ENCODE measurements at regions not wholly inside any gene's neighbourhood (a gene's known extent, or its start where the extent isn't known, plus 50 kb on each side); places are given as distances from the start of the nearest gene placed in this dataset.

DNA sequence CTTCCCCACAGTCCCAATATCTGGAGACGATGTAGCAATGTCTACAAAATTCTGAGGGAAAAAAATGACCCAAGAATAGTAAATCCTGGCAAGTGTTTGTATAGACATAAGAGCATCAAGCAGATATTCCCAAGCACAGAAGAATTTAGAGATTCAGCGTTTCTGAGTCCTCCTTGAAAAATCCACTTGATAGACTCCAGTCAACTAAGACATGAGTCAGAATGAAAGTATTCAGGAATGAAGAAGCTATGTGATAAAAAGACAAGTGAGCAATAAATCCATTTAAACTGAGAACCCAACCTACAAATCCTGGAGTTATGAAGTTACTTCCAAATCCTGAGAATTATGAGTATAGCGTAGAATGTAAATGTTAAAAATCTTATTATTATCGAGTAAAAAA is 86.1 kb upstream of the NPY start:
- no peak for DNase-seq (ENCODE audit: extremely low read depth, insufficient read length)
- no peaks in the 10 kb centered on the region for H3K36me3 ChIP-seq (ENCODE audit: control insufficient read depth, insufficient read depth, low read length)
- no peak overlapping the region for H3K4me3 ChIP-seq (replicated peaks; ENCODE audit: low read depth, low read length)
- H3K27me3 ChIP-seq (replicated peaks; ENCODE audit: control insufficient read depth, insufficient read depth, low read length) = no peaks in the 10 kb centered on the region; the same call in 1 of the 2 replicates
- TF ChIP-seq, protein P1, sequence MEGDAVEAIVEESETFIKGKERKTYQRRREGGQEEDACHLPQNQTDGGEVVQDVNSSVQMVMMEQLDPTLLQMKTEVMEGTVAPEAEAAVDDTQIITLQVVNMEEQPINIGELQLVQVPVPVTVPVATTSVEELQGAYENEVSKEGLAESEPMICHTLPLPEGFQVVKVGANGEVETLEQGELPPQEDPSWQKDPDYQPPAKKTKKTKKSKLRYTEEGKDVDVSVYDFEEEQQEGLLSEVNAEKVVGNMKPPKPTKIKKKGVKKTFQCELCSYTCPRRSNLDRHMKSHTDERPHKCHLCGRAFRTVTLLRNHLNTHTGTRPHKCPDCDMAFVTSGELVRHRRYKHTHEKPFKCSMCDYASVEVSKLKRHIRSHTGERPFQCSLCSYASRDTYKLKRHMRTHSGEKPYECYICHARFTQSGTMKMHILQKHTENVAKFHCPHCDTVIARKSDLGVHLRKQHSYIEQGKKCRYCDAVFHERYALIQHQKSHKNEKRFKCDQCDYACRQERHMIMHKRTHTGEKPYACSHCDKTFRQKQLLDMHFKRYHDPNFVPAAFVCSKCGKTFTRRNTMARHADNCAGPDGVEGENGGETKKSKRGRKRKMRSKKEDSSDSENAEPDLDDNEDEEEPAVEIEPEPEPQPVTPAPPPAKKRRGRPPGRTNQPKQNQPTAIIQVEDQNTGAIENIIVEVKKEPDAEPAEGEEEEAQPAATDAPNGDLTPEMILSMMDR (IDR thresholded peaks at IDR 0.05; ENCODE audit: insufficient read depth, low read length, poor library complexity, severe bottlenecking) = no peak

DNA sequence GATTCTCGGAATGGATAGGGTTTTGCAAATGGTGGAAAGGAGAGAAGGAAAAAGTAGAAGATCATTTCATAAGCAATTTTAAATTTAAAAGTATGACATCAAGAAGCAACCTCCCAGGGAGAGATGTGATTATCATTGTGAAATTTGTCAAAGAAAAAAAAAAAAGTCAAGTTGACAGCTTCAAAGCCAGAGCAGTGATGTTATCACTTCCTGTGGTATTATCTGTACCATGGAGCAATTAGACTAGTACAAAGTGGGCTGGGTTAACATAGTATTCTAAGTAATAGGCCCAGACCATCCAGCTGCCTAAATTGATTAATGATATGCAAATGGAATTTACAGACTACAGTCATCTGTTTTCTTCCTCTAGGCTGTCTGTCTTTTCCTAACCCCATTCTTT is 84.0 kb upstream of the NPY start:
- H3K27me3 ChIP-seq (replicated peaks; ENCODE audit: control insufficient read depth, insufficient read depth, low read length) = peaks cover 1% of the 10 kb centered on the region; the same call in 1 of the 2 replicates
- no peaks in the 10 kb centered on the region for H3K36me3 ChIP-seq (ENCODE audit: control insufficient read depth, insufficient read depth, low read length)
- TF ChIP-seq, protein P1 (IDR thresholded peaks at IDR 0.05; ENCODE audit: insufficient read depth, low read length, poor library complexity, severe bottlenecking) = no peak
- DNase-seq (ENCODE audit: extremely low read depth, insufficient read length) = no peak
- H3K4me3 ChIP-seq (replicated peaks; ENCODE audit: low read depth, low read length) = no peak overlapping the region

DNA sequence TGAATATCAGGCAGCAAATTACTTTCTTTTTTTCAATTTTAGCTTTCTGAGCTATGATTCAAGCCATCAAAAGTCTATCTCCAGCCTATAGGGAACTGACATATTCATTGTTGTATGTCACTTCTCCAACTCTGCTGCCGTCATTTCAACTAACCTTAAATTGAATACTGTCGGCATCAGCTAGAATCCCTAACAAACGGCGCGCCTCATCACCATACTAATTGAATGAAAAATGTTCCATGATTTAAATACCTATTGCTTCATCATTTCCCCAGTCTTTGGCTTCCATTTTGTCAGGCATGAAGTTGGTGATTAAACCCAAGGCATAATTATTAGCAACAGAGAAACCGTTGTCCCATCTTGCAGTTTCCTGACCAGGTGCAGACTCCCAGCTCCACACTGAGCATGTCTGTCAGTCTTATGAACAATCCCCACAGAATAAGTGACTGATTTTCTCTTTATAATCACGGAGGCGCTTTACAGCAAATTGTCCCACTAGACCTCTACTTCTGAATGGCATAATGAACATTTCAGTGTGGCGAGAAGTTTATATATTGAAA is 83.5 kb upstream of the NPY start:
- Histone ChIP-seq H3K27me3 (replicated peaks; ENCODE audit: control insufficient read depth, insufficient read depth, low read length) (peaks cover 1% of the 10 kb centered on the region; the same call in 1 of the 2 replicates), H3K4me3 (replicated peaks; ENCODE audit: low read depth, low read length) (no peak overlapping the region), H3K36me3 (ENCODE audit: control insufficient read depth, insufficient read depth, low read length) (no peaks in the 10 kb centered on the region)
- no peak for DNase-seq (ENCODE audit: extremely low read depth, insufficient read length)
- TF ChIP-seq, protein P1 (IDR thresholded peaks at IDR 0.05; ENCODE audit: insufficient read depth, low read length, poor library complexity, severe bottlenecking) = no peak

DNA sequence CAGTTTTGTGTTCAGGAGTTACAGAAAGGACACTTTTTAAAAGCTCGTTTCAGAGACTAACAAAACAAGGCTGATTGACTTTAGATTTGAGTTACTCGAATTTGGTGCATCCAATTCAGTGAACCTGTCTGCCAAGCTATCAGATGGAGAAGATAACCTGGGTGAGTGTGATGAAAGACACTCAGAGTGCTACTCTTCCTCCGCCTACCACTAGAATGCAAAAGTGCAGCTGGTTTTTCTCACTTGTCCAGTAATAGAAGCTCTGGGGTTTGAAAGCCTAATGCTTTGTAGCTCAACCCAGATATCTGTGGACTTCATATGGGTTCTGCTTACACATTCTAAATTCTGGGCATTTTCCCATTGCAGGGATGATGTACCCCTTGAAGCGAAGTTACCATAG is 82.8 kb upstream of the NPY start:
- Histone ChIP-seq H3K27me3 (replicated peaks; ENCODE audit: control insufficient read depth, insufficient read depth, low read length) (peaks cover 1% of the 10 kb centered on the region; the same call in 1 of the 2 replicates), H3K4me3 (replicated peaks; ENCODE audit: low read depth, low read length) (no peak overlapping the region), H3K36me3 (ENCODE audit: control insufficient read depth, insufficient read depth, low read length) (no peaks in the 10 kb centered on the region)
- TF ChIP-seq, protein P1 (IDR thresholded peaks at IDR 0.05; ENCODE audit: insufficient read depth, low read length, poor library complexity, severe bottlenecking) = no peak
- DNase-seq (ENCODE audit: extremely low read depth, insufficient read length) = no peak

DNA sequence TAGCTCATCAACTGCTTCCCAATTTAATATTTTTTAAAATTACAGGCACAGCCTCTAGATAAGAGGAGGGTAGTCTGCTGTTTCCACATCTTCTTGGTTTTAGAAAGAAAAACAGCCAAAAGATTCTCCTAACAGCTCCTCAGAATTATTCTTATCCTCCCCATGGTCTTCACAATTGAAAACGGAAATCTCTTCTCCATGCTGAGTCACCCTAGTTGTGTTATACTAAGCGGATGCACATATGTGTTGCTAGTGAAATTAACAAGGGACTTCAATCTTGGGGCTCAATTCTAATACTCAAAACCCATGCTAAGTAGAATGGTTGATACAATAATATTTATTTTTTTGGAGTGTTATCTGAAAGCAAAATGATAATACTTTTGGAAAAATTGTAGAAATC is 71.9 kb upstream of the NPY start:
- H3K27me3 ChIP-seq (replicated peaks; ENCODE audit: control insufficient read depth, insufficient read depth, low read length) = no peaks in the 10 kb centered on the region; the same call in 1 of the 2 replicates
- no peak for DNase-seq (ENCODE audit: extremely low read depth, insufficient read length)
- H3K4me3 ChIP-seq (replicated peaks; ENCODE audit: low read depth, low read length) = no peak overlapping the region
- TF ChIP-seq, protein P1 (IDR thresholded peaks at IDR 0.05; ENCODE audit: insufficient read depth, low read length, poor library complexity, severe bottlenecking) = no peak
- no peaks in the 10 kb centered on the region for H3K36me3 ChIP-seq (ENCODE audit: control insufficient read depth, insufficient read depth, low read length)

DNA sequence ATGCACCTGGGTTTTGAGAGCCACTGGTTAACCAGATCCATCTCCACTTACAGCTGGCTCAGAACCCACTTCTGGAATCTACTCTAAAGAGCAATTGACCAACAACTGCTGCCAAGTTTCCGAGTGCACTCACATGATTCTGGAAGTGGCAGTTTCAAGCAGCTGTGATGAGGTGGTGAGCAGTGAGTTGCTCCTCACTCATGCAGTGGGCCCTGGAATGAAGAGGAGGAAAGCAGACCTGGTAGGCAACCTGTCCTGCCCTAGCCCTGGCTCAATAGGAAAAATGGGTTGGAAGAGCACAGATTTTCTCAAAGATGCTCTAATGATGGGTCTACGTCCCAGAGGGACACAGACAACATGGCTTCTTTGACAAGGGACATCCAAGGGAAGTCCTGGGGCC is 70.7 kb upstream of the NPY start:
- no peaks in the 10 kb centered on the region for H3K36me3 ChIP-seq (ENCODE audit: control insufficient read depth, insufficient read depth, low read length)
- no peak overlapping the region for H3K4me3 ChIP-seq (replicated peaks; ENCODE audit: low read depth, low read length)
- no peaks in the 10 kb centered on the region; the same call in 1 of the 2 replicates for H3K27me3 ChIP-seq (replicated peaks; ENCODE audit: control insufficient read depth, insufficient read depth, low read length)
- no peak for DNase-seq (ENCODE audit: extremely low read depth, insufficient read length)
- TF ChIP-seq, protein P1 (IDR thresholded peaks at IDR 0.05; ENCODE audit: insufficient read depth, low read length, poor library complexity, severe bottlenecking) = no peak

Measured in GM06990 (cell line).